Neural progenitor cell (in vitro differentiated cells): ENCODE measurements at regions not wholly inside any gene's neighbourhood (a gene's known extent, or its start where the extent isn't known, plus 50 kb on each side); places are given as distances from the start of the nearest gene placed in this dataset.

Experiments used
- DNase-seq: peaks from one replicate; pipeline ENCODE4 v3.0.0-alpha.2; 2016; ENCODE audit warnings: low spot score
- H2AFZ ChIP-seq: fragments of 200-600 bp; sonication (generic); replicated peaks from 2 replicates; pipeline ENCODE4 v1.6.1; 2016; ENCODE audit warnings: antibody characterized with exemption
- H3F3A ChIP-seq: fragments of 200-600 bp; sonication (generic); 2 replicates; pipeline ENCODE4 v1.6.1; 2016; ENCODE audit warnings: antibody characterized with exemption, low read depth
- H3K27ac ChIP-seq: fragments of 200-600 bp; sonication (generic); 2 replicates; pipeline ENCODE4 v1.5.1; 2016; ENCODE audit warnings: mild to moderate bottlenecking
- H3K27me3 ChIP-seq: fragments of 200-600 bp; sonication (generic); 2 replicates; pipeline ENCODE4 v1.6.1; 2016; ENCODE audit warnings: mild to moderate bottlenecking, moderate library complexity
- H3K36me3 ChIP-seq: fragments of 200-600 bp; sonication (generic); 2 replicates; pipeline ENCODE4 v1.5.1; 2016
- H3K4me1 ChIP-seq: fragments of 200-600 bp; sonication (generic); 2 replicates; pipeline ENCODE4 v1.6.1; 2016; ENCODE audit warnings: mixed run types
- H3K4me2 ChIP-seq: fragments of 200-600 bp; sonication (generic); 2 replicates; pipeline ENCODE4 v1.6.1; 2016
- H3K4me3 ChIP-seq: fragments of 200-600 bp; sonication (generic); 2 replicates; pipeline ENCODE4 v1.5.1; 2016
- H3K79me2 ChIP-seq: fragments of 200-600 bp; sonication (generic); 2 replicates; pipeline ENCODE4 v1.6.1; 2016; ENCODE audit warnings: low read depth
- H3K9ac ChIP-seq: fragments of 200-600 bp; sonication (generic); 2 replicates; pipeline ENCODE4 v1.6.1; 2016
- H3K9me3 ChIP-seq: fragments of 200-600 bp; sonication (generic); 2 replicates; pipeline ENCODE4 v1.5.1; 2016; ENCODE audit warnings: low read depth
- H4K20me1 ChIP-seq: fragments of 200-600 bp; sonication (generic); 2 replicates; pipeline ENCODE4 v1.6.1; 2016; ENCODE audit warnings: low read depth
- H3K27ac Mint-ChIP-seq: 3 replicates; pipeline ENCODE4 v1.8.0; 2021; ENCODE audit warnings: mixed read lengths
- H3K27me3 Mint-ChIP-seq: 2 replicates; pipeline ENCODE4 v1.8.0; 2022; ENCODE audit warnings: low read depth, mild to moderate bottlenecking, inconsistent platforms, moderate library complexity, mixed read lengths; ENCODE audit not compliant: insufficient read depth
- H3K36me3 Mint-ChIP-seq: 3 replicates; pipeline ENCODE4 v1.8.0; 2021; ENCODE audit warnings: mixed read lengths
- H3K4me1 Mint-ChIP-seq: 3 replicates; pipeline ENCODE4 v1.8.0; 2021; ENCODE audit warnings: mixed read lengths
- H3K4me3 Mint-ChIP-seq: 3 replicates; pipeline ENCODE4 v1.8.0; 2021; ENCODE audit warnings: mild to moderate bottlenecking, moderate library complexity, mixed read lengths
- H3K9me3 Mint-ChIP-seq: 3 replicates; pipeline ENCODE4 v1.8.0; 2020; ENCODE audit warnings: mixed read lengths
- CTCF ChIP-seq: fragments of 200-600 bp; sonication (generic); IDR thresholded peaks from 2 replicates; pipeline ENCODE4 v1.5.1; 2017; ENCODE audit warnings: antibody characterized with exemption, mild to moderate bottlenecking
- EZH2 ChIP-seq: fragments of 200-600 bp; sonication (generic); IDR thresholded peaks from 2 replicates; pipeline ENCODE4 v1.6.1; 2017; ENCODE audit warnings: antibody characterized with exemption, mild to moderate bottlenecking, moderate library complexity
- EZH2phosphoT487 ChIP-seq: fragments of 200-600 bp; sonication (generic); IDR thresholded peaks from 2 replicates; pipeline ENCODE4 v1.6.1; 2017; ENCODE audit warnings: antibody characterized with exemption

- Mint-ChIP-seq H3K36me3 (no peaks in the 10 kb centered on the region), H3K27ac (no peak overlapping the region), H3K4me3 (no peak overlapping the region), H3K4me1 (peaks cover 9% of the 10 kb centered on the region), H3K27me3 (peaks cover 6% of the 10 kb centered on the region), H3K9me3 (peaks cover 12% of the 10 kb centered on the region)
- Histone ChIP-seq H3K4me1 (no peaks in the 10 kb centered on the region), H3K9me3 (no peaks in the 10 kb centered on the region), H3K27me3 (no peaks in the 10 kb centered on the region), H3K27ac (no peak overlapping the region), H3K4me3 (no peak overlapping the region), H4K20me1 (no peaks in the 10 kb centered on the region), H3K9ac (no peak overlapping the region), H2AFZ (no peak overlapping the region), H3F3A (no peaks in the 10 kb centered on the region), H3K4me2 (no peak overlapping the region), H3K79me2 (no peaks in the 10 kb centered on the region), H3K36me3 (no peaks in the 10 kb centered on the region)
- TF ChIP-seq EZH2 (no peak), CTCF (no peak), EZH2phosphoT487 (no peak)
- no peak for DNase-seq
Observed at GRCh38 chr16:54796211-54796610, 134.5 kb upstream of the IRX5 start.

GRCh38 chr16:54792811-54793210, 137.9 kb upstream of the IRX5 start:
- Mint-ChIP-seq H3K4me1 (peaks cover 5% of the 10 kb centered on the region), H3K4me3 (no peak overlapping the region), H3K36me3 (no peaks in the 10 kb centered on the region), H3K9me3 (peaks cover 4% of the 10 kb centered on the region), H3K27ac (no peak overlapping the region), H3K27me3 (peaks cover 6% of the 10 kb centered on the region)
- no peak overlapping the region for H2AFZ ChIP-seq
- H3K4me3 ChIP-seq, result no peak overlapping the region
- no peak overlapping the region for H3K9ac ChIP-seq
- no peaks in the 10 kb centered on the region for H3K79me2 ChIP-seq
- H3F3A ChIP-seq, result no peaks in the 10 kb centered on the region
- H4K20me1 ChIP-seq, result no peaks in the 10 kb centered on the region
- no peak for TF ChIP-seq CTCF
- no peak for TF ChIP-seq EZH2phosphoT487
- no peak for TF ChIP-seq EZH2
- H3K27me3 ChIP-seq, result no peaks in the 10 kb centered on the region
- H3K9me3 ChIP-seq, result no peaks in the 10 kb centered on the region
- no peak overlapping the region for H3K4me2 ChIP-seq
- DNase-seq, result no peak
- H3K27ac ChIP-seq, result no peak overlapping the region
- H3K36me3 ChIP-seq, result no peaks in the 10 kb centered on the region
- no peaks in the 10 kb centered on the region for H3K4me1 ChIP-seq

DNA sequence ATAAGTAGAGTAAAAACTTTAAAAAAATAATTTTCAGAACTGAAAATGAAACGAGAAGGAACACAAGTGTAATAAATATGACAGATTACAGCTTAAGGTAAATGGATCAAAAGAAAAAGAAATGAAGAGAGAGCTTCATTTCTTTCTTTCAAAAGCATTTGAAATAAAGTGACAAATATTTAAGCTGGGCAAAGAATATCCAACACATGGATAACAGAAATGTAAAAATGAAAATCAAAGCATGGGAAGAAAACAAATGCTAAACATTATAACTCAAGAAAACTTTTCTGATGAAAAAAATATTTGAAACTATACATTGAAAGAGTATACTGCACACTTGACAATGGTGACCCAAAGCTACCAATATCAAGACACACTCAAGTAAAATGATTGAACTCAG, 143.6 kb upstream of the IRX5 start:
- Mint-ChIP-seq H3K4me1 (no peaks in the 10 kb centered on the region), H3K27me3 (no peaks in the 10 kb centered on the region), H3K9me3 (peaks cover 16% of the 10 kb centered on the region), H3K27ac (no peak overlapping the region), H3K36me3 (no peaks in the 10 kb centered on the region), H3K4me3 (no peak overlapping the region)
- Histone ChIP-seq H2AFZ (no peak overlapping the region), H3K9ac (no peak overlapping the region), H3F3A (no peaks in the 10 kb centered on the region), H3K36me3 (no peaks in the 10 kb centered on the region), H3K9me3 (peaks cover 4% of the 10 kb centered on the region), H3K4me2 (no peak overlapping the region), H4K20me1 (no peaks in the 10 kb centered on the region), H3K79me2 (no peaks in the 10 kb centered on the region), H3K27ac (no peak overlapping the region), H3K27me3 (no peaks in the 10 kb centered on the region), H3K4me3 (no peak overlapping the region), H3K4me1 (no peaks in the 10 kb centered on the region)
- no peak for TF ChIP-seq EZH2phosphoT487
- no peak for TF ChIP-seq CTCF
- TF ChIP-seq EZH2, result no peak
- no peak for DNase-seq

DNA sequence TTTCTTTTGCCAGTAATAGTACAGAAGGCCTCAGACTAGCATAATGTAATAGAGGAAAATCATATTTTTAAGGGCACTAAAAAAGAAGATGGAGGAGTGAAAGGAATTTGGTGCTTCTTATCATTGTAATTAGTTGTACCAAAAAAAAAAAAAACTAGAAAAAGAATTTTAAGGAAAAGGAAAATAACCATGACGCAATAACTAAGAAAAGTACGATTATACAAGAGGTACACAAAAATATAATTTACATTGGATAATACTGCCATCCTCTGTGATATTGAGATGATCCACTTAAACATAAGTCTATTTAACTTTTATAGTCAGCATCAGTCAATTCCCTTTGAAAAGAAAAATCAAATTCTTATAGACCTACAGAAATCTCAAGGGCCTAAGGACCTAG, 146.7 kb upstream of the IRX5 start:
- H3F3A ChIP-seq, result no peaks in the 10 kb centered on the region
- Mint-ChIP-seq H3K27ac (no peak overlapping the region), H3K4me3 (no peak overlapping the region), H3K9me3 (peaks cover 21% of the 10 kb centered on the region), H3K4me1 (no peaks in the 10 kb centered on the region), H3K27me3 (no peaks in the 10 kb centered on the region), H3K36me3 (no peaks in the 10 kb centered on the region)
- no peak overlapping the region for H3K9ac ChIP-seq
- no peaks in the 10 kb centered on the region for H3K27me3 ChIP-seq
- no peak overlapping the region for H3K27ac ChIP-seq
- H2AFZ ChIP-seq, result no peak overlapping the region
- H3K36me3 ChIP-seq, result no peaks in the 10 kb centered on the region
- H3K4me3 ChIP-seq, result no peak overlapping the region
- peaks cover 4% of the 10 kb centered on the region for H3K9me3 ChIP-seq
- H3K79me2 ChIP-seq, result no peaks in the 10 kb centered on the region
- no peak overlapping the region for H3K4me2 ChIP-seq
- no peaks in the 10 kb centered on the region for H4K20me1 ChIP-seq
- TF ChIP-seq EZH2phosphoT487 (no peak), EZH2 (no peak), CTCF (no peak)
- no peaks in the 10 kb centered on the region for H3K4me1 ChIP-seq
- DNase-seq, result no peak
